ENCODE measurements at regions not wholly inside any gene's neighbourhood (a gene's known extent, or its start where the extent isn't known, plus 50 kb on each side); places are given as distances from the start of the nearest gene placed in this dataset.

- TF ChIP-seq REST (IDR thresholded peaks at IDR 0.05; ENCODE audit: insufficient read depth in 1 of 2, low read depth in 2 of 2, low read length in 1 of 2) (no peak), TCF7L2 (IDR thresholded peaks at IDR 0.05; ENCODE audit: low read depth, low read length) (no peak), SIN3A (IDR thresholded peaks at IDR 0.05; ENCODE audit: borderline replicate concordance, insufficient read depth, low read depth, low read length) (no peak), POLR2AphosphoS5 (IDR thresholded peaks at IDR 0.05; ENCODE audit: low read depth, low read length) (no peak), CTCF (IDR thresholded peaks at IDR 0.05) (no peak)
- POLR2A ChIA-PET, result interaction anchor here (1.0 kb wide), 1 partner anchor 84 kb away, joined by 3 read pairs; no protein-coding TSS in a partner anchor
- Histone ChIP-seq H3K9me3 (ENCODE audit: control insufficient read depth, insufficient read depth, low read depth, low read length) (no peaks in the 10 kb centered on the region), H3K27ac (ENCODE audit: low read length) (no peak overlapping the region), H3K36me3 (ENCODE audit: control insufficient read depth, insufficient read depth, low read length) (no peaks in the 10 kb centered on the region), H3K27me3 (ENCODE audit: control insufficient read depth, insufficient read depth, low read length) (no peaks in the 10 kb centered on the region), H3K4me3 (ENCODE audit: low read depth in 2 of 2, low read length in 2 of 2) (no peak overlapping the region), H3K4me1 (ENCODE audit: control insufficient read depth, insufficient read depth, low read length) (no peaks in the 10 kb centered on the region)
- CTCF ChIA-PET, result interaction anchor here (1.6 kb wide), 1 partner anchor 83 kb away, joined by 11 read pairs; no protein-coding TSS in a partner anchor
- intact Hi-C loops (cut with micrococcal nuclease; ENCODE audit: unreplicated experiment) (no loop called here), in situ Hi-C loops (cut with HindIII; ENCODE audit: low pct_unique_long_range_greater_than_20kb, low sequenced_read_pairs) (no loop called here)
- DNase-seq (ENCODE audit: low read depth, low spot score) (no peak), ATAC-seq (no peak)
- BruUV-seq (replicated peaks), result no TSS peak
Observed at GRCh38 chr5:176743868-176744583, 66.3 kb upstream of the UNC5A start.

- TF ChIP-seq REST (IDR thresholded peaks at IDR 0.05; ENCODE audit: insufficient read depth in 1 of 2, low read depth in 2 of 2, low read length in 1 of 2) (no peak), TCF7L2 (IDR thresholded peaks at IDR 0.05; ENCODE audit: low read depth, low read length) (no peak), SIN3A (IDR thresholded peaks at IDR 0.05; ENCODE audit: borderline replicate concordance, insufficient read depth, low read depth, low read length) (no peak), CTCF (IDR thresholded peaks at IDR 0.05) (no peak), POLR2AphosphoS5 (IDR thresholded peaks at IDR 0.05; ENCODE audit: low read depth, low read length) (no peak)
- H3K27me3 ChIP-seq (ENCODE audit: control insufficient read depth, insufficient read depth, low read length), result no peaks in the 10 kb centered on the region
- no peaks in the 10 kb centered on the region for H3K4me1 ChIP-seq (ENCODE audit: control insufficient read depth, insufficient read depth, low read length)
- no peak for DNase-seq (ENCODE audit: low read depth, low spot score)
- no TSS peak for BruUV-seq (replicated peaks)
- no peaks in the 10 kb centered on the region for H3K36me3 ChIP-seq (ENCODE audit: control insufficient read depth, insufficient read depth, low read length)
- no peak for ATAC-seq
- ChIA-PET POLR2A (interaction anchor here (1.0 kb wide), 1 partner anchor 84 kb away, joined by 3 read pairs; no protein-coding TSS in a partner anchor), CTCF (interaction anchor here (0.6 to 1.6 kb wide), 2 partner anchors 36 to 84 kb away, joined by 3 to 11 read pairs; no protein-coding TSS in a partner anchor)
- intact Hi-C loops (cut with micrococcal nuclease; ENCODE audit: unreplicated experiment), result no loop called here
- H3K4me3 ChIP-seq (ENCODE audit: low read depth in 2 of 2, low read length in 2 of 2), result no peak overlapping the region
- in situ Hi-C loops (cut with HindIII; ENCODE audit: low pct_unique_long_range_greater_than_20kb, low sequenced_read_pairs), result no loop called here
- H3K27ac ChIP-seq (ENCODE audit: low read length), result no peak overlapping the region
- H3K9me3 ChIP-seq (ENCODE audit: control insufficient read depth, insufficient read depth, low read depth, low read length), result no peaks in the 10 kb centered on the region
Observed at GRCh38 chr5:176744584-176744965, 65.8 kb upstream of the UNC5A start.
